HL-60 (cell line): ENCODE measurements at regions not wholly inside any gene's neighbourhood (a gene's known extent, or its start where the extent isn't known, plus 50 kb on each side); places are given as distances from the start of the nearest gene placed in this dataset.
"Not testable (repeated sequence)": the region's sequence is repeated elsewhere in the genome, so short reads cannot be mapped to it uniquely, and the experiment has no call there.

Experiments used
- CTCF ChIP-seq: IDR thresholded peaks from one replicate; pipeline ENCODE4 v1.5.1; 2011; ENCODE audit warnings: low read length, control low read depth, inconsistent platforms; ENCODE audit not compliant: insufficient read depth
- POLR2AphosphoS5 ChIP-seq: IDR thresholded peaks from 2 replicates; pipeline ENCODE4 v1.6.1; 2012; ENCODE audit warnings: low read depth

- not testable (repeated sequence) for TF ChIP-seq CTCF, POLR2AphosphoS5
Observed at GRCh38 chr2:12628541-12628940, 88.2 kb upstream of the TRIB2 start.
